Peyer's patch (tissue), 4 donors: ENCODE measurements at regions not wholly inside any gene's neighbourhood (a gene's known extent, or its start where the extent isn't known, plus 50 kb on each side); places are given as distances from the start of the nearest gene placed in this dataset.

Experiments
- DNase-seq, 3 donors: peaks; one replicate each; pipeline ENCODE4 v3.0.0-alpha.2; 2017 to 2019
- H3K27ac ChIP-seq, 4 donors: fragments of 200-600 bp; sonication (generic); one replicate each; pipeline ENCODE4 v1.5.1; 2016 to 2019
- H3K27me3 ChIP-seq, 2 donors: fragments of 200-600 bp; sonication (generic); one replicate each; pipeline ENCODE4 v1.5.1; 2019
- H3K36me3 ChIP-seq, 3 donors: fragments of 200-600 bp; sonication (generic); one replicate each; pipeline ENCODE4 v1.5.1; 2016 to 2019
- H3K4me1 ChIP-seq, 4 donors: fragments of 200-600 bp; sonication (generic); one replicate each; pipeline ENCODE4 v1.5.1; 2016 to 2019
- H3K4me3 ChIP-seq, 4 donors: fragments of 200-600 bp; sonication (generic); 1 replicate in 3 of 4; 2 replicates in 1 of 4; pipeline ENCODE4 v1.5.1; 2016 to 2019; ENCODE audit warnings: mild to moderate bottlenecking in 1 of 4
- H3K9me3 ChIP-seq, 4 donors: fragments of 200-600 bp; sonication (generic); one replicate each; pipeline ENCODE4 v1.5.1; 2016 to 2019; ENCODE audit warnings: mild to moderate bottlenecking in 1 of 4
- POLR2A ChIP-seq, 2 donors: fragments of 450-650 bp; IDR thresholded peaks; one replicate each; pipeline ENCODE4 v1.5.1; 2017; ENCODE audit warnings: antibody characterized with exemption in 2 of 2, mild to moderate bottlenecking in 2 of 2, moderate library complexity in 2 of 2
- TF ChIP-seq, protein P1 (sequence below), 6 experiments: fragments of 450-650 bp in 4 of 6; fragments of 200-600 bp in 2 of 6; sonication (generic) in 1 of 6; IDR thresholded peaks; one replicate each; pipeline ENCODE4 v1.5.1; 2017 to 2019; ENCODE audit warnings: antibody characterized with exemption in 6 of 6, mild to moderate bottlenecking in 3 of 6, moderate library complexity in 1 of 6

DNA sequence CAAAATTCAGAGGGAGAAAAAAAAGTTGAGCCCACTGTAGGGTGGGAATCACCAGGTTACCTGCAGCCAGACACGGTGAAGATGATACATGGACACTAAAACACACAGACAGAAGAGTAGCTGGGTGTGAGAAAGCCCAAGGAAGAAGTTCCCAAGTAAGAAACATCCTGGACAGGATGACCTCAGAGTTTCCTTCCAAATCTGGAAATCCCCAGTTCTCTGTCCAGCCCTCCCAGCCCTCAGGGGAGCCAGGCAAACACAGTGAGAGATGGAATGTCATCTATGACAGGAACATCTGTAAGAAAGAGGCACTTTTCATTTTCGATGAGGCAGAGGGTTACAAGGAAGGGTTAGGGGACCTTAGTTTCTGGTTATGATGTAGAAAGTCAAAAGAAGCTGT lies 125.1 kb upstream of the LYZL1 start:
- no peak for DNase-seq
- Histone ChIP-seq H3K4me1 (no peaks in the 10 kb centered on the region), H3K27me3 (no peaks in the 10 kb centered on the region), H3K36me3 (no peaks in the 10 kb centered on the region), H3K4me3 (no peak overlapping the region), H3K27ac (no peak overlapping the region), H3K9me3 (no peaks in the 10 kb centered on the region)
- TF ChIP-seq, protein P1, sequence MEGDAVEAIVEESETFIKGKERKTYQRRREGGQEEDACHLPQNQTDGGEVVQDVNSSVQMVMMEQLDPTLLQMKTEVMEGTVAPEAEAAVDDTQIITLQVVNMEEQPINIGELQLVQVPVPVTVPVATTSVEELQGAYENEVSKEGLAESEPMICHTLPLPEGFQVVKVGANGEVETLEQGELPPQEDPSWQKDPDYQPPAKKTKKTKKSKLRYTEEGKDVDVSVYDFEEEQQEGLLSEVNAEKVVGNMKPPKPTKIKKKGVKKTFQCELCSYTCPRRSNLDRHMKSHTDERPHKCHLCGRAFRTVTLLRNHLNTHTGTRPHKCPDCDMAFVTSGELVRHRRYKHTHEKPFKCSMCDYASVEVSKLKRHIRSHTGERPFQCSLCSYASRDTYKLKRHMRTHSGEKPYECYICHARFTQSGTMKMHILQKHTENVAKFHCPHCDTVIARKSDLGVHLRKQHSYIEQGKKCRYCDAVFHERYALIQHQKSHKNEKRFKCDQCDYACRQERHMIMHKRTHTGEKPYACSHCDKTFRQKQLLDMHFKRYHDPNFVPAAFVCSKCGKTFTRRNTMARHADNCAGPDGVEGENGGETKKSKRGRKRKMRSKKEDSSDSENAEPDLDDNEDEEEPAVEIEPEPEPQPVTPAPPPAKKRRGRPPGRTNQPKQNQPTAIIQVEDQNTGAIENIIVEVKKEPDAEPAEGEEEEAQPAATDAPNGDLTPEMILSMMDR (IDR thresholded peaks at IDR 0.05): no peak
- no peak for TF ChIP-seq POLR2A (IDR thresholded peaks at IDR 0.05)

DNA sequence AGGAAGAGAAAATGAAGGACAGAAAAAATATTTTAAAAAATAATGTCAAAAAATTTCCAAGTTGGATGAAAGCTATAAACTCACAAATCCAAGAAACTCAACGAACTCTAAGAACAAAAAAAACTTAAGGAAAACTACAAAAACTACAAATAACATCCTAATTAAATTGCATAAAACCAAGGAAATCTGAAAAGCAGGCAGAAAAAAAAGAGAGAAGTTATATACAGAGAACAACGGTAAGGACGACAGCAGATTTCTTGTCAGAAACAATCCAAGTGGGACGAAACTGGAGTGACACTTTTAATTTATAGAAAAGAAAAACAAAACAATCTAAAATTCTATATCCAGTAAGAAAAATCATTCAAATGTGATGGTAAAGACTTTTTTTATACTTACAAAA lies 122.2 kb upstream of the LYZL1 start:
- Histone ChIP-seq H3K4me3 (no peak overlapping the region), H3K27ac (no peak overlapping the region), H3K36me3 (no peaks in the 10 kb centered on the region), H3K9me3 (no peaks in the 10 kb centered on the region), H3K27me3 (no peaks in the 10 kb centered on the region), H3K4me1 (no peaks in the 10 kb centered on the region)
- TF ChIP-seq, protein P1 (IDR thresholded peaks at IDR 0.05): no peak
- TF ChIP-seq POLR2A (IDR thresholded peaks at IDR 0.05): no peak
- no peak for DNase-seq

DNA sequence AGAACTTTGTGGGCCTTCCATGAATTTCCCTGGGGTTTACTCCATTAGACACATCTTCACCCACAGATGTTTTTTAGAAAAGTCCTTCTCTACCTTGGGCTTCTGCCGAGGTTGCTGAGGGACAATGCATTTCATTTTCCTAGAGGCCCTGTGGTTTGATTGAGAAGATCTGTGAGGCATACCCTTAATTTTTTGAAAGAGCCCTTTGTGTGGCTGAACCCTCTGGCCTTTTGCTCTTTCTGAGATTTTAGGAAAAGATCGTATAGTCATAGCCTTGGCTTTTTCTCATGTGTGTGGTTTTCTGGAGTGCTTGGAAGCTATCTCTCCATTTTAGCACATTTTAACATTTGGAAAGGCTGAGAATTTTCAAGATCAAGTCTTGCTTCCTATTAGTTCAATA lies 119.8 kb upstream of the LYZL1 start:
- no peak for DNase-seq
- no peaks in the 10 kb centered on the region for H3K4me1 ChIP-seq
- no peaks in the 10 kb centered on the region for H3K27me3 ChIP-seq
- no peaks in the 10 kb centered on the region for H3K36me3 ChIP-seq
- TF ChIP-seq POLR2A (IDR thresholded peaks at IDR 0.05): no peak
- TF ChIP-seq, protein P1 (IDR thresholded peaks at IDR 0.05): no peak
- H3K4me3 ChIP-seq: no peak overlapping the region
- no peak overlapping the region for H3K27ac ChIP-seq
- no peaks in the 10 kb centered on the region for H3K9me3 ChIP-seq

DNA sequence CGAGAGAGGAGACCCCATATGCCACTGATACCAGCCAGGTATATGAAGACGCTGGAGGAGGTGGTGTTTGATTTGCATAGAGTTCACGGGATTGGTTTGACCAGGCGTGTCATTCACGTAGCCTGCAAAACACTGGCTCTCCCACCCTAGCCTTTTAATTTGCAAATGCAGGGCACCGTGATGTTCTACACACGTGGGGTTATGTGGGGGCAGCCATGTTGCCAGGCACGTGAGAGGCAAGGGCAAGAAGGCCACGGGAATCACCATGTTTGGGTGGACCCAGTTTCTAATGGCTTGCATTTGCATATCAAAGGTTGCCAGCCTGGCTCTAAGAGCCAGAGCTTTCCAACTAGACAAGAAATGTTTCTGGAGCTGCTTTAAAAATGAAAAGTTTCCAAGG lies 117.2 kb upstream of the LYZL1 start:
- Histone ChIP-seq H3K9me3 (no peaks in the 10 kb centered on the region), H3K36me3 (no peaks in the 10 kb centered on the region), H3K4me1 (no peaks in the 10 kb centered on the region), H3K27ac (no peak overlapping the region), H3K4me3 (no peak overlapping the region), H3K27me3 (no peaks in the 10 kb centered on the region)
- TF ChIP-seq, protein P1 (IDR thresholded peaks at IDR 0.05): no peak
- TF ChIP-seq POLR2A (IDR thresholded peaks at IDR 0.05): no peak
- no peak for DNase-seq

DNA sequence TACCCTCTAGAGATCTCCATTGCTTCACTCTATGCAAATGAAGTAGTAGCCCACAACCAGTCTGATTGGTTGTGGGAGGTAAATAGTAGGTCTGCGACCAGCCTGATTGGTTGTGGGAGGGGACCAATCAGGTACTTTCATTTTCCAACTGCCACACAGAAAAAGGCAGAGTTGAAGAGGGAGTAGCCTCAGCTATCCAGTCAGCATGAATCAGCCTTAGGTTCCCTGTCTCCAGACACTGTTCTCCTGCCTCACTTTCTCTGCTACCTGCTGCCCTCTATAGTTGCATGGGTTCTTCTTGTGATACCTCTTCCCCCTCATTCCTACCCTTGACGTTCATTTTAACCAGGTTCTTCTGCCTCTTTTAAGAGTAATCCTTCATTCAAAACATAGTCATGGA lies 114.5 kb upstream of the LYZL1 start:
- DNase-seq: no peak
- H3K27ac ChIP-seq: no peak overlapping the region
- no peak overlapping the region for H3K4me3 ChIP-seq
- no peaks in the 10 kb centered on the region for H3K4me1 ChIP-seq
- no peak for TF ChIP-seq POLR2A (IDR thresholded peaks at IDR 0.05)
- TF ChIP-seq, protein P1 (IDR thresholded peaks at IDR 0.05): no peak
- no peaks in the 10 kb centered on the region for H3K9me3 ChIP-seq
- H3K36me3 ChIP-seq: no peaks in the 10 kb centered on the region
- H3K27me3 ChIP-seq: no peaks in the 10 kb centered on the region
